Stimulated activated CD8-positive, alpha-beta memory T cell treated with anti-CD3 and anti-CD28 coated beads, Interleukin-4, amount 100 ng/mL, for 1 hour (primary cell): ENCODE measurements at regions not wholly inside any gene's neighbourhood (a gene's known extent, or its start where the extent isn't known, plus 50 kb on each side); places are given as distances from the start of the nearest gene placed in this dataset.

Experiments
- DNase-seq, 2 donors: peaks; one replicate each; pipeline ENCODE4 v3.0.0-alpha.2; 2020; ENCODE audit warnings: low read depth in 2 of 2, low spot score in 1 of 2

DNA sequence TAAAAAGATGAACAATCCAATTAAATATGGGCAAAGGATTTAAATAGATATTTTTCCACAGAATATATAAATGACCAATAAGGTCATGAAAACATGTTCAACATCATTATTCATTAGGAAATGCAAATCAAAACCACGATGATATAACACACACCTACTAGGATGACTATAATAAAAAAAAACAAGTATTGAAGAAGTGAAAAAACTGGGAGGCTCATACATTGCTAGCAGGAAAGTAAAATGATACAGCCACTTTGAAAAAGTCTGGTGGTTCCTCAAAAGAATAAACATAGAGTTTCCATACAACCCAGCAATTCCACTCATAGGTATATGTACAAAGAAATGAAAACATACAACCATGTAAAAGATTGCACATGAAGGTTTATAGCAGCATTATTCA is 75.7 kb upstream of the RAB4A start:
- no peak for DNase-seq

DNA sequence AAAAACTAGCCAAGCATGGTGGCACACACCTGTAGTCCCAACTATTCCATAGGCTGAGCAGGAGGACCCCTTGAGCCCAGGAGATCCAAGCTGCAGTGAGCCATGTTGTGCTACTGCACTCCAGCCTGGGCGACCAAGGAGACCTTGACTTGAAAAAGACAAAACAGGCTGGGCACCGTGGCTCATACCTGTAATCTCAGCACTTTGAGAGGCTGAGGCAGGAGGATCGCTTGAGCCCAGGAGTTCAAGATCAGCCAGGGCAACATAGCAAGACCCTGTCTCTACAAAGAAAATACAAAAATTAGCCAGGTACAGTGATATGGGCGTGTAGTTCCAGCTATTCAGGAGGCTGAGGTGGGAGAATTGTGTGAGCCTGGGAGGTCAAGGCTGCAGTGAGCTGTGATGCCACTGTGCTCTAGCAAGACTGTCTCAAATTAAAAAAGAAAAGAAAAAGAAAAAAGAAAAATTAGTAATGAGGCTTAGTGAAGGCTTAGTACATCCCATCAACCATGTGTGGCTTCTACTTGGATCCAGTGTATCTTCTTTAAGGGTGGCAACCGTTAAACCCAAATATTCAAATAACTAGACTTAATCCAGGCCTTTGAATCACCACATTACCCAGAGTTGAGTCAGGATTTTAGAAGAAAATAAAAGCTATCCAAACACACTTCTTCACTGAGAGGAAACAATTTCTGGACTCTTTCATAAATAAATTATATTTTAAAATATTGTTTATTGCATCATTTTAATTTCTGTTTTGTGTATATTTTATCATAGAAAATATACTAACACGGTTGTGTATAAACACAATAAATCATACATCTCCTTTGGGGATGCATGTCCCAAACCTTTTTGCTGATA is 74.3 kb upstream of the RAB4A start:
- DNase-seq: no peak

DNA sequence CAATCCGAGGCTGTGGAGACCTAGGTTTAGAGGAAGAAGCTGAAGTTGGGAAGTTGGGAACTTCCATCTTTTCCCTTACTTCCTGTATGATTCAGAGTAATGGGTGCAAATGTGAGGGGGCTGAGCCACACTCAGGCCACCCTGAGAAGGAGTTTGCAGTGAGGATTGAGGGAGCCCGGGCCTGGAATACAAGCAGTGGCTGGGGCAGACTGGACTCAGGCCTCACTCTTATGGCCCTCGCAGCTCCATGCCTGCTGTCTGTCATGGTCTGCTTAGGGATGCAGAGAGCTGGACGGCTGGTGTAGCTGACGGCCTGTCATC is 73.7 kb upstream of the RAB4A start:
- no peak for DNase-seq

DNA sequence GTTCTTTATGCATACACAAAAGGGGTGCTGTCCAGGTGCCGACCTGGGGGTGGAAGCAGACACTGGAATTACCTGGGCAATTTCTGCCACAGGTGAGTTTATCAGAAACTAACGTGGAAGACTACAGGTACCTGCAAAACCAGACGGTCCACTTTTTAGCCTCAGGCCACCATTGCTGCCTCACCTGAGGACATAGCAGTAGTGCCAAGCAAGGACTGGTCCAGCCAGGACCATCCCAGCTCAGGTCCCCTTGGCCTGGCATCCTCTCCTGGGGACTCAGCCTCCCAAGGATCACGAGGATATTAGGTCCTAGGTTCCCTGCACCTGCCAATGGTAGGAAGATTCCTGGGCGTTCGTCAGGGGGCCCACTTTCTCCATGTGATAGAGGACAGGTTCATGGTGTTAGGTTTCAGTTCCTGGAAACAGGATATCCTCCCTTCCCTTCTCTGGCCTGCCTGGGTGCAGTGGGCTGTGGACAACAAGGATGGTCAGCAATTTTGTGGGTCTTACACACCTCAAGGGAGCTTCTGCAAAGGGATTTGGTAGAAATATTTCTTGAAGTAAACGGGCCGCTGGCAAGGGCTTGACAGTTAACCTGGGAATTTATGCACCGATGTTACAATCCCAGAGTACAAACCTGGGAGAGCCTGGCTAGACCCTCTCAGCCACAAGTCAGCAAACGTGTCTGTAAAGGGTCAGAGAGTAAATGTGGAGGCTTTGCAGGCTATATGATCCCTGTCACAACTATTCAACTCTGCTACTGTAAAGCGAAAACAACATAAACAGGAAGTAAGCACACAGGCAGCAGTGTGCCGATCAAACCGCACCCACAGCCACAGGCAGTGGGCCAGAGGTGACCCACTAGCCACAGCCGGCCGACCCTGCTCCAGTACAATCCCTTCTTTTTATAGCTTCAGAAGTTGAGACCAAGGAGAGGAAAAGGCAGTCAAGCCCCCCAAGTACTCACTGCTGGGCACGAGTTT is 71.4 kb upstream of the RAB4A start:
- no peak for DNase-seq

DNA sequence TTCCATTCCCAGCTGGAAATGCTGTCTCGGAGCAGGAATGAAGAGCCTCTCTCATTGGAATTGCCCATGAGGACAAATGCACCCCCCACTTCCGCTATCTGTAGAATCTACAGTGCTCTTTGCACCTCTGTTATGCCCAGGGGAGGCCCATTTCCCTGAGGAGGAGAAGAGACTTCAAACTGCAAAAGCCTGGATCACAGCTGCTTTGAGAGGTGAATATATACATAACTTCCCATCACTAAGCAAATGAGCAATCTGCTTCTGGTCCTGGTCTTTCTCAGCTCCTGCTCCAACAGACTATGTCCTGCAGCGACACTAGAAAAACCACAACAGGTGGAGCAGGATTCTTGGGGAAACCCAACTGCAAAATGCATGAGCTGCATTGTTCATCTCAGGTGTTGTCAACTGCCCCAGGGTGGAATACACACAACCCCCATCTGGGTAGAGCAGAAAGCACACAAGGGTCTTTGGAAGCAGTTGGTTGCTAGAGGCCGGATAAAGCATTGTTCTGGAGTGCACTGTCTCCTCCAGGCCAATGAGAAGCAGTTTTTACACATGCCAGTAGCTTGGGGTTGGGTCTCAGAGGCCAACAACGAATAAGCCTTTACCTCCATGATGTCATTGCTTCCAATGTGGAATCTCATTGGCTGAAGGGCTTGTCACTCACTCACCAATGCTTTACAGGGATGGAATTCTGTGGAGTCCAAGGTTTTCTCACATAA is 67.7 kb upstream of the RAB4A start:
- no peak for DNase-seq

DNA sequence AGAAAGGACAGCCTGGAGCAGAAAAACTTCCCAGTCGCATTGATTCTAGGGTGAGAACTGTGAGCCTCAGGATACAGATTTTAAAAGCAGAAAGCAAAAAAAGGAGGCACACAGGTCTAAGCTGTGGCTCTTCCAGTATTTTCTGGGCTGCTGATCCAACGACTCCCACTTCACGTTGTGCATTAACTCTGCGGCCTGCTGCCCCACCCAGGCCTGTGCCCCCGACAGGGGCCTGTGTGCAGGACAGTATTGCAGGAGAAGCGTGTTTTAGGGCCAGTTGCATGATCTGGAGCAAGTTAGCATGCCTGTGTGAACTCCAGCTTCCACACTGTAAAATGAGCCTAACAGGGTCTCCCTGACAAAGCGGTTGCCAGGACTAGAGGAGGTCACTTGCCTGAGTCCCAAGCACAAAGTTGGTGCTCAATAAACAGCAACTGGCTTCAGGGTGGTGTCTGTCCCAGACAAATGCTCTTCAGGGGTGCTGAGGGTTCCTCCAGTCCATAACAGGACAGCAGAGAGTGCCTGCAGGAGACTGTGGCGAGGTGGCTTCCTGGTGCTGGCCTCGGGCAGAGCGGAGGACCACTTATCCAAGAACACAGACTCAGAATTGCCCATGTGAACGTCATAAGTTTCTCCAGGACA is 66.8 kb upstream of the RAB4A start:
- DNase-seq: no peak

DNA sequence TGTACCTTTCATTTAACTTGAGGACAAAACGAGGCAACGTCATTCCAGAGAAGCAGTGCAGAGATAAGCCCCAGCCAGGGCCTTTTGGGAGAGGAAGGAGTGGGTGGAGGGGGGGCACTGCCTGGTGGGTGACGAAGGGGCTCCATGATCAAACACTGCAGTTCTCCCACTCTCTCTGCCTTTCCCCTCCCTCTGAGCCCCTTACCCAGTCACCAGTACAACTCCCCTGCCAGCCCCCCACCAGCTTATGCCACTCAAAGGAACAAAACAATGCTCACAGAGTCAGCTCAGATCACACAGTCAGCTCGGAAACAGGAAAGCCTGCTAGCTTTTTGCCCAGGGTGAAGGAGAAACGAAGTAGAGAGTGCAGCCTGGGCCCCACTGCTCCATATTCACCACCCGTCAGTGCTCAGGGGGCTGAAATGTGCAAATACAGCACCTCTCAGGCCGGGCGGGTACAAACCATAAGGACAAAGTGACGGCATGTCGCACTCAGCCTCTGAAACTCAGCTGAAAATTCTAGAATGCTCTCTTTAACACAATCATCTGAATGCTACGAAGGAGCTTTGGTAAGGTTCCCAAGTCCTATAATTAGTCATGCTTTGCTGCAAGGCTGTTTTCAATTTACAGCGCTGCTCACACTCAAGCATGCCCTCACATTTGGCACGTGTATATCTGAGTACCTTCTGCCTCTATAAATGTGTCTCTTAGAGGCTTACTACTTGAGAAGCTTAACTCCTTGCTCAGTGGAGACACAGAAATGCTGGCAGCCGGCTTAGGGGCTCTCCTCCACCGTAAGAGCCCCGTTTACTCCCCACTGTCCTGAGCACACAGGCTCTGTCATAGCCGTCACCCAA is 65.8 kb upstream of the RAB4A start:
- no peak for DNase-seq

DNA sequence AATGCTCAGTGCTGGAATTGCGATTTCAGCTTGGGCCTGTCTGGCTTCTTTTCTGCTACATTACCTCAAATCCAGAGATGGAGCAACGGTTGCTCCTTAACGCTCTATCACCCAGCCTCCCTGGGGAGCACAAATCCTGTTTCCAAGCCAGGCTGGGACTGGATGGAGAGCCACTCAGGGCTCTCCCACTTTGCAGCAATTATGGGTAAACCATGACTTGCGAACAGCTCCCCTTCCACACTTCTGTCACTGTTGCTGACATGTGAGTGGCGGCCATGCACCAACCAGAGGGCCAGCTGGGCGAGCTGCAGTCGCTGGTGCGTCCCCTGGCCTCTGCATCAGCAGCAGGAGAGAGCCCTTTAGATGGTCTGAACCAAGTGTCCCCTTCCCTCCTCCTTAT is 65.1 kb upstream of the RAB4A start:
- no peak for DNase-seq

DNA sequence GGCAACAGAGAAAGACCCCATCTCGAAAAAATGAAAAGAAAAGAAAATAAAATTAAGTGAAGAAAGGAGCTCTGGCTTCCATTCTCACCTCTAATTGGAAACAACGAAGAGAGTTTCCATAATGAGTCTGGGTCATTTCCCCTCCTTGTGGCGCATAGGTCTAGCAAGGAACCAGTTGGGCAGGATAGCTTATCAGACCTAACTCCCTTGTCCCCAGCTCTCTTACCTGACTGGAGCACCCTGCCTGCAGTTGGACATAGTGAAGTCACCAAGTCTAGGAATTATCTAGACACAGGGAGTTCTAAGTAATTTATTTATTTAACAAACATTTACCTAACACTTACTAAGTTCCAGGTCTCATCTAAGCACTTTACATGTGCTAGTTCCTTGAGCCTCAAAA is 63.0 kb upstream of the RAB4A start:
- DNase-seq: no peak

DNA sequence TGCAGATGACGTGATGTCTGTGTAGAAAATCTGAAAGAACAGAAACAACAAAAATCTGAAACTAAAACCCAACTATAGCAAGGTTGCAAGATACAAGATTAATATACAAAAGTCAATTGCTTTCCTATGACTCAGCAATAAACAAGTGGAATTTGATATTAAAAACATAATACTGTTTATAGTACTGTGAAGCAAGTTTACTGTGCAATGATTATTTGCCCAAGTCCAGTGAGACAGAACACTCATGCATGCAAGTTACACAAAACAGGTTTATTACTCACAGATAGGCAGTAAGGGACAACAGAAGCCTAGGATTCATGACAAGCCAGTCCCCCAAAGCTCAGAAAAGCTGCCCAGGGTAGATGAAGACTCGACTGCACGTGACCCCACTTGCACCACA is 62.4 kb upstream of the RAB4A start:
- DNase-seq: no peak

DNA sequence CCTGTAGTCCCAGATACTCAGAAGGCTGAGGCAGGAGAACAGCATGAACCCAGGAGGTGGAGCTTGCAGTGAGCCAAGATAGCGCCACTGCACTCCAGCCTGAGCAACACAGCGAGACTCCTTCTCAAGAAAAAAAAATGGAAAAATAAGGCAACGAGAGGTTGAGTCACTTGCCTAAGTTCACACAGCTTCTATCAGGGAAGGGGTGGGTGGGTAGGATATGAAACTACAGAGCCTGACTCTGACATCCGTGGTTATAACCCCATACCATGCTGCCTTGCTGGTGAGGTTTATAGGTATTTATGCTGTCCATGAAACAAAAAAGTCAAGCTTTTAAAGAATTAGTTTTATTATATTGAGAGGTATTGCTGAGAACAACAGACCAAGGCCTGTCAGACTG is 61.5 kb upstream of the RAB4A start:
- no peak for DNase-seq

DNA sequence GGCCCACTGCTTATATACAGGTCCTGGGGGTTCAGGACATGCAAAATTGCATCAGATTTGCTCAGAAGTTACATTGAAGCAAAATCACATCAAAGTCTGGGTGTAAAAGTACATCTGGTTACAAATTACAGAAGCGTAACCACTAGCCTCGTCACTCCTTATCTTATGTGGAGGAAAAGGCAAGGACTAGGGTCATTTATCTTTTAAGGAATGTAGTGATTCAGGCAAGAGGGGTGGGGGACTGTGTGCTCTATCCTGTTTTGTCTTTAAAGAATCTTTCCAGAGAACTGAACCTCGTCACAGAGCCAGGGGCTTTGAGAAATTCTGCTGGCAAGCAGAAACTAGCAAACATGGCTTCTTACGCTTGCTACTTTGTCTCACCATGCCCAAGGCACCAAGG is 61.1 kb upstream of the RAB4A start:
- DNase-seq: no peak

DNA sequence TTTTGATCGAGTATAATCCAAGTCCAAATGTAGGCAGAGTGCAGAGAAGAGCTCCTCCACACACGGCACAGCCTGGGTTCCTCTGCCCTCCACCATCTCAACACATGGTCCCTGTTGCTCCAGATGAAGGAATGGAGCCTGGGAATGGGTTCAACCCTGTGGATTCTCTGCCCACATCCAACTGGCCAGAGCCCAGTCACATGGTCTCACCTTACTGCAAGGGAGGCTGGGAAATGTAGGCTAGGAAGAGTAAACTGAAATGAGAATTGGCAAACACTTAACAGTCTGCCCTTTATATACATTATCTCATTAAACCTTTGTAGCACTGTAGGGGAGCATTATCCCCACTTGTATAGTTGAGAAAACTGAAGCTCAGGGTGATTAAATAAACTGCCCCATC is 60.1 kb upstream of the RAB4A start:
- no peak for DNase-seq

DNA sequence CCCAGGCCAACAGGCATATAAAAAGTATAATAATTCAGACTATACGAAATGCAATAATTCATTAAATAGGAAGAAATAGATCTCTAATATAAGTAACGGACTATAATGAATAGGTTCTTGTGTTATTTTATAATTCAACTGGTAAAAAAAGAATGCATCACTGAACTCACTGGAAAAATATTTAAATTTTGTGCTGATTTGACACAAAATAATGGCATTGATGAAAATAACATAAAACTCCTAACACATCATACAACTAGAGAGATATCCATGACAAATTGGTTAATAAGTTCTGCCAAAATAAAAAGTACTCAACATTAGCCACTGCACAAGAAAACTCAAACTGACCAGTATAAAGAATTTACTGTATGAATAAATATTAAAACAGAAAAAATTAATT is 57.1 kb upstream of the RAB4A start:
- DNase-seq: no peak

DNA sequence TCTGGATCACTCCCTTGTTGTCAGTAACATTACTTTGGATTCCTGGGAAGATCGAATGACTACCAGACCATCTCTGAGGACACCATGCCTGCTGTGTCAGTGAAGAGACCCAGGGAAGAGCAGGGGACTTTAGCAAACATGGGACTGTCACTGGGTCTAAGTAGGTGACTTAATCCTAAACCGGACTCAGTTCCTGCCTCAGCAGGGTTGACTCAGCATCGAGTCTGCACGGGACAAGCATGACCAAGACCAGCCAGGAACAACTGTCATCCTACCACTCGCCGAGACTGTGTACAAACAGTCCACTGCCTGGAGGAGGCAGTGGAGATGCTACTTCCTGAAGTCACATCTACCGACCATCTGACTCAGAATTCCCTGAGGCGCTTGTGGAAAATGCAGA is 53.2 kb upstream of the RAB4A start:
- no peak for DNase-seq

DNA sequence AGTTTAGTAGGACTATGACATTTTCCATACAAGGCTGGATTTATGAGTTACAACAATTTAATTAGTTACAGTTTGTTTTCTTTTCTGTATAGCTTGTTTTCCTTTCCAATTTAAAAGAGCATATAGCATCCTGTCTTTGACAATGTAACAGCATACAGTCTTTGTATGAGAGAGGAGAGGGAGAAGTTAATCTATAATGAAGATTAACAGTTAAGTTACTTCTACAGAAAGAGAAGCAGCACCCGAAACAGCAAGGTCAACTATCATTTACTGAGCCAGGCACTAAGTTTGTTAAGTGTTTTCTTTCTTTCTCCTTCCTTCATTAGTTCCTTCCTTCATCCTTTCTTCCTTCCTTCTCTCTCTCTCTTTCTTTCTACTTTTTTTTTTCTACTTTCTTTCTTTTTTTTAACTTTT is 52.3 kb upstream of the RAB4A start:
- DNase-seq: no peak

DNA sequence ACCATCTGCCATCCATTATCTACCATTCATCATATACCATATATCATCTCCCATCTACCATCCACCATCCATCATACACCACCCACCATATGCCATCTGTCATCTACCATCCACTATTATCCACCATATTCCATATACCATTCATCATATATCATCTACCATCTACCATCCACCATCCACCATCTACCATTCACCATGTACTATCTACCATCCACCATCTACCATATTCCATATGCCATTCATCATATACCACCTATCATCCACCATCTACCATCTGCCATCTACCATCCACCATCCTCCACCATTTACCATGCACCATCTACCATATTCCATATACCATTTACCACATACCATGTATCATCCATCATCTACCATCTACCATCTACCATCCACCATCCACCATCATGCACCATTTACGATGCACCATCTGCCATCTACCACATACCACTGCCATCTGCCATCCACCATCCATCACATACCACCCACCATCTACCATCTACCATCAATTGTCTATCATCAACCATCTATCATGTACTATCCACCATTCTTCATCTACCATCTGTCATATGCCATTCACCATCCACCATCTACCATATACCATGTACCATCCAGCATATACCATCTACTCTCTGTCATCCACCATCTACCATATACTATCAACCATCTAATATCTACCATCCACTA is 50.6 kb upstream of the RAB4A start:
- DNase-seq: no peak

DNA sequence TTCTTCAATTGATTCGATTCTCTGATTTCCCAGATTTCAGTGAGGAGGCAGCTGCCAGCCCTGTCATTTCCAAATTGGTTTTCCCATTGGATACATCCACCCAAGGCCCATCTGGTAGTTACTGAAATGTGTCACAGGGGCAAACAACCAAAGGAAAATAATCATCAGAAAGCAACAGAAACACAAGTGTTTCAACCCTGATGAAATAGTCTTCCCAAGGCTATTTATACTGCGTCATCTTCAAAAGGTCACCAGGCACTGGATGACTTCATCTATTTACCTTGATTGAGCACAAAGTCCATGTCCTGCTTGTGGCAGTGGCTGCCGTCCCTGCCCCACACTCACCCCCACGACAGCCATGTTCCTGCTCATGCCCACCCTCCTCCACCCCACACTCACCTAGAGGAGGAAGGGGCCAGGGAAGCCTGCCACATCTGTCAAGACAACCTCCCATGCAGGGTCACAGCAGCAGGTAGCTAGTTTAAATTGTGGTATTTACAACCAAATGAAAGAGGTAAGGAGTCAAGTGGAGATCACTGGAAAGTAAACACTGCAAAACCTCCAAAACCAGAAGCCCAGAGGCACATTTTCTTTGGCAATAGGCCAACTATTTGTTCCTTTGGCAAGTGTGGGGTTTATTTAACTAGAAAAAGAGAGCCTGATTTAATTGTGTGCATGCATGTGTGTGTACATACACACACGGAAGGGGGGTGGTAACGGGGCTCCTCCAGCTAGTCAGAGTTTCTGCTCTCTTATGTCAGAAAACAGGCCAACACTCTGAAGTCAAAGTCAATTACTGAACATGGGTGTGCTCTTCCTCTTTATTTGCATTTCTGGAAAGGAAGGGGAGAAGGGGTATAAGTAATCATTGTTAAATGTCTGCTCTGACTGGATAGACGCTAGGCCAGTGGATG is 49.5 kb upstream of the RAB4A start:
- DNase-seq: no peak
